ENCODE measurements at regions not wholly inside any gene's neighbourhood (a gene's known extent, or its start where the extent isn't known, plus 50 kb on each side); places are given as distances from the start of the nearest gene placed in this dataset.

DNA sequence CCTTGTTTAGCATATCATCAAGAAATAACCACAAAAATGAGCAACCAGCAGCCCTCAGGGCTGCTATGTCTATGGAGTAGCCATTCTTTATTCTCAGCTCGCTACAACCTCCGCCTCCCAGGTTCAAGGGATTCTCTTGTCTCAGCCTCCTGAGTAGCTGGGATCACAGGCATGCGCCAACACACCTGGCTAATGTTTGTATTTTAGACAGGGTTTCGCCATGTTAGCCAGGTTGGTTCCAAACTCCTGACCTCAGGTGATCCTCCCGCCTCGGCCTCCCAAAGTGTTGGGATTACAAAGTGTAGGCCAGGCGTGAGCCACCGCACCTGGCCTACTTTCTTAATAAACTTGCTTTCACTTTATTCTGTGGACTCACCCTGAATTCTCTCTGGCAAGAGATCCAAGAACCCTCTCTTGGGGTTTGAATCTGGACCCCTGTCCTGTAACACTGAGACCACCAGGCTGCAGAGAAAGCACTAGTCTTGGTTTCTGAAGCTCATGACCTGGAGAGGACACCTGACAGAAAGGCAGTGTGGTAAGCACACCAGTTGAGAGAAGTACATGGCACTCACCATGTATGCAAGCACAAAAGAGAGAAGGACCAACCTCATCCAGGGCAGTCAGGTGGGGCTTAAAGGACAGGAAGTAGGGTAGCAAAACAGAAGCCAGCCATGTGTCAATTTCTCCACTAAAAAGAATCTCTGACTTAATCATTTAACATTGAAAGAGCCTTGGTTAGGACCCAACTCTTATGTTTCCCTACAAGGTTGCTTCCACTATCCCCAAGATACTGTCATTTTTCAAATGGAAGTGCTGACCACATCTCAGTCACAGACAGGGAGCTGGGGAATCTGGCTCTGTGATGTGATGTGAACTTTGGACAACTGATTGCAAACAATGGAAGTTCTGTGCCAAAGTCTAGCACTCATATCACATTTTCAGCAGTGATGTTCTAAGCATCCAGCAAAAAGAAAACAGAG lies 97.4 kb upstream of the DST start (continued):
- no peak for TF ChIP-seq KIAA2018 (CRISPR knock-in tag; IDR thresholded peaks at IDR 0.05; ENCODE audit: borderline replicate concordance)
- TF ChIP-seq ZNF709 (CRISPR knock-in tag; IDR thresholded peaks at IDR 0.05) = no peak
- TF ChIP-seq, protein P1, sequence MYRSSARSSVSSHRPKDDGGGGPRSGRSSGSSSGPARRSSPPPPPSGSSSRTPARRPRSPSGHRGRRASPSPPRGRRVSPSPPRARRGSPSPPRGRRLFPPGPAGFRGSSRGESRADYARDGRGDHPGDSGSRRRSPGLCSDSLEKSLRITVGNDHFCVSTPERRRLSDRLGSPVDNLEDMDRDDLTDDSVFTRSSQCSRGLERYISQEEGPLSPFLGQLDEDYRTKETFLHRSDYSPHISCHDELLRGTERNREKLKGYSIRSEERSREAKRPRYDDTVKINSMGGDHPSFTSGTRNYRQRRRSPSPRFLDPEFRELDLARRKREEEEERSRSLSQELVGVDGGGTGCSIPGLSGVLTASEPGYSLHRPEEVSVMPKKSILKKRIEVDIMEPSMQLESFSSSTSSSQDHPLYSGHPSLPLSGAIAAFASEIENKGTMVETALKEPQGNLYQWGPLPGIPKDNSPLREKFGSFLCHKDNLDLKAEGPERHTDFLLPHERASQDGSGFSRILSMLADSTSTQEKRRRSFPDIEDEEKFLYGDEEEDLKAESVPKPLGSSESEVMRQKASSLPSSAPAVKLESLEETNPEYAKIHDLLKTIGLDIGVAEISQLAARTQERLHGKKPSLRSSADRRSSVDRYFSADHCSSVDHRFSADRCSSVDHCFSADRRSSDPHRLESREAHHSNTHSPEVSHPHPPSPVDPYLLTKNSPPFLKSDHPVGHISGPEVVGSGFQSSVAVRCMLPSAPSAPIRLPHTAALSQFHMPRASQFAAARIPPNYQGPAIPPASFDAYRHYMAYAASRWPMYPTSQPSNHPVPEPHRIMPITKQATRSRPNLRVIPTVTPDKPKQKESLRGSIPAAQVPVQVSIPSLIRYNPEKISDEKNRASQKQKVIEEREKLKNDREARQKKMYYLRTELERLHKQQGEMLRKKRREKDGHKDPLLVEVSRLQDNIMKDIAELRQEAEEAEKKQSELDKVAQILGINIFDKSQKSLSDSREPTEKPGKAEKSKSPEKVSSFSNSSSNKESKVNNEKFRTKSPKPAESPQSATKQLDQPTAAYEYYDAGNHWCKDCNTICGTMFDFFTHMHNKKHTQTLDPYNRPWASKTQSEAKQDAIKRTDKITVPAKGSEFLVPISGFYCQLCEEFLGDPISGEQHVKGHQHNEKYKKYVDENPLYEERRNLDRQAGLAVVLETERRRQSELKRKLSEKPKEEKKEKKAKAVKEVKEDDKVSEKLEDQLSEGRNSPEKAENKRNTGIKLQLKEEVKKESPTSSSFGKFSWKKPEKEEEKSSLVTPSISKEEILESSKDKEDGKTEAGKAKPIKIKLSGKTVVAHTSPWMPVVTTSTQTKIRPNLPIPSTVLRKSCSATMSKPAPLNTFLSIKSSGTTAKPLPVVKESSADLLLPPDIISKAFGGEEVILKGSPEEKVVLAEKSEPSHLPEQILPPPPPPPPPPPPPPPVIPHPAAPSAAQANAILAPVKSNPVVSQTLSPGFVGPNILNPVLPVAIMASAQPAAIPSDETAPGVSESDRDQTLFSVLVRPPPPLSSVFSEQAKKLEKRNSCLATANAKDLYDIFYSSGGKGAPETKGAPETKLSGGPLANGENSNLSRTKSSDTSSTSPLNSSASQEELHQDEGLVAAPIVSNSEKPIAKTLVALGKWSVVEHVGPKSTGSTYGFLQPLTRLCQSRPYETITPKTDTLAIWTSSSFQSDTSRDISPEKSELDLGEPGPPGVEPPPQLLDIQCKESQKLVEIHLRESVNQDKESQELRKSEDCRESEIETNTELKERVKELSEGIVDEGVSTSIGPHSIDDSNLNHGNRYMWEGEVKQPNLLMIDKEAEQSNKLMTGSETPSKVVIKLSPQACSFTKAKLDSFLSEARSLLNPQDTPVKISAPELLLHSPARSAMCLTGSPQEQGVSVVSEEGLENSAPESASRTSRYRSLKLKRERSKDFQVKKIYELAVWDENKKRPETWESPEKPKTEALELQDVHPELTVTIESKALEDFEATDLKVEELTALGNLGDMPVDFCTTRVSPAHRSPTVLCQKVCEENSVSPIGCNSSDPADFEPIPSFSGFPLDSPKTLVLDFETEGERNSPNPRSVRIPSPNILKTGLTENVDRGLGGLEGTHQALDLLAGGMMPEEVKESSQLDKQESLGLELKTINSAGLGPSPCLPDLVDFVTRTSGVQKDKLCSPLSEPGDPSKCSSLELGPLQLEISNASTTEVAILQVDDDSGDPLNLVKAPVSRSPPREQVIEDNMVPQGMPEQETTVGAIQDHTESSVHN (CRISPR knock-in tag; IDR thresholded peaks at IDR 0.05) = no peak
- no peak for TF ChIP-seq STAT5B (CRISPR knock-in tag; IDR thresholded peaks at IDR 0.05)
- TF ChIP-seq MAFF (IDR thresholded peaks at IDR 0.05; ENCODE audit: low read depth, low read length) = 0 out of 2 replicates have a peak, but pooled peaks have one; percentile 18
- TF ChIP-seq THAP9 (CRISPR knock-in tag; IDR thresholded peaks at IDR 0.05; ENCODE audit: borderline replicate concordance) = no peak

Data from HepG2 (cell line).